Stimulated activated CD8-positive, alpha-beta memory T cell treated with anti-CD3 and anti-CD28 coated beads, Interleukin-7, amount 100 ng/mL, for 24 hours (primary cell): ENCODE measurements at regions not wholly inside any gene's neighbourhood (a gene's known extent, or its start where the extent isn't known, plus 50 kb on each side); places are given as distances from the start of the nearest gene placed in this dataset.
"Not testable (repeated sequence)": the region's sequence is repeated elsewhere in the genome, so short reads cannot be mapped to it uniquely, and the experiment has no call there.

Experiments used
- DNase-seq: peaks from one replicate; pipeline ENCODE4 v3.0.0-alpha.2; 2020; ENCODE audit warnings: low read depth

GRCh38 chr15:46960581-46960980, 756.7 kb upstream of the SEMA6D start:
- DNase-seq = no peak

DNA sequence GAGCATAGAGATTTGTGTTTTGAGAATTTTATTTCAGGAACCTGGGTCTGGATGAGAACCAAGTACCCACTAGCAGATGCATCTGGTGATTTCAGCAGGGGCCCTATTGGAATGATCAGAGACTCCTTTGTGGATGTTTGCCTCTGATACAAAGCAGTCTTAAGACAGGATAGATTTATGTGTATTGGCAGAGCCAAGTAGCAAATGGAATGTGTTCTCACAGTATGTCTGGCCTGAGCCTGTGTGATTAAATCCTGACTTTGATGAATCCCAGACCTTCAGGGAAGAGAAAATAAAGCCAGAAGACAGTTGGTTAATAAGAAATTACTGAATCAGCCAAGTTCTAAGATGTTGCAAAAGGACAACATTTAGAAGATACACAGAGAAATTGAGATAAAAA, 755.5 kb upstream of the SEMA6D start:
- no peak for DNase-seq

- not testable (repeated sequence) for DNase-seq
These were observed 729.2 kb upstream of the SEMA6D start for GRCh38 chr15:46988055-46988454.

DNA sequence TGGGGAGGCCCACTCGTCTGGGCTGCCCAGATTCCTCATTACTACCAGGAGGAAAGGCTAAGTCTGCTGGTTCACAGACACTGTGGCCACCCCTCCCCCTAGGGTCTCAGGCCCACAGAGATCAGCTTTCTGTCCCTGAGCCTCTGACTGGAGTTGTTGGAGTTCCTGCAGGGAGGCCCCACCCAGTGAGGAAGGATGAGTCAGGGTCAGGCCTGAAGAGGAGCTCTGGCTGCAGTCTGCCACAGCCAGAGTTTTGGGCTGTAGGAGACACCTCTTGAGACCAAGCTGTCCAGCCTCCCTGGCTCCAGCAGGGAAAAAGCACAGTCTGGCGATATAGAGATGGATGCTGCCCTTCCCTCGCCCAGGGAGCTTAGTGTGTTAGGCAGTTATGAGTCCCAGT, 720.9 kb upstream of the SEMA6D start:
- no peak for DNase-seq

- no peak for DNase-seq
These were observed 719.8 kb upstream of the SEMA6D start for GRCh38 chr15:46997501-46997900.

DNA sequence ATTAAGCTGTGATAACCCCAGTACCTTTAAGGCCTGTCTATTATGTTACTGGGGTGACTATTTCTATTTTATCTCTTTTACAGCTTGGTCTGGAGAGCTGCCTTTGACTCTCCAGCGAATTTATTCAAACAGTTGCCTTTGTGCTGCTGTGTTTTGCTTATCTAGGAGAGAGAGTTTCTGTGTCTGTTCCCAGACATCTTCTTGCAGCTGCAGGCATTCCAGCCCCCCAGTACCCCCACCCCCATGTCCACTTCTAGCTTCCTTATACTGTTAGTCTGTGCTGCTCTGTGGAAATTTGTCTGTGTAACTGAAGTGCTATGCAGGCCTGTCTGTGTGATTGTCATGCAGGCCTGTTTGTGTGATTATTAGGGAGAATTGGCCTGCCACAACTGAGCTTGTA, 713.7 kb upstream of the SEMA6D start:
- no peak for DNase-seq

DNA sequence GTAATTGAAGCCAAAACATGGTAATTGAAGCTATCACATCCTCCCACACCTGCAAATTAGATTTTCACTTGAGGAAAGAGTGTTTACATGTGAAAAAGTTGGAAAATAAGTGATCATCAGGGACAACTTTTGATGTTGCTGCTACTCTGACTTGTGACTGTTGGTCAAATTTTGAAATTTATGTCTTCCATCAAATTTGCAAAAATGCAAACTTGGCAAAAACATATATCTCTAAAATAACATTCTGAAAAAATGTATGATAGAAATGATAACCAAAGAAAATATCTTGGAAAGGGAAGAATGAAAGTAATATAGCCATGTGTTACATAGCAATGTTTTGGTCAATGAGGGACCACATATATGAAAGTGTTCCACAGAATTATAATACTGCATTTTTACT, 703.9 kb upstream of the SEMA6D start:
- no peak for DNase-seq

GRCh38 chr15:47027322-47027946, 689.9 kb upstream of the SEMA6D start:
- DNase-seq = no peak

DNA sequence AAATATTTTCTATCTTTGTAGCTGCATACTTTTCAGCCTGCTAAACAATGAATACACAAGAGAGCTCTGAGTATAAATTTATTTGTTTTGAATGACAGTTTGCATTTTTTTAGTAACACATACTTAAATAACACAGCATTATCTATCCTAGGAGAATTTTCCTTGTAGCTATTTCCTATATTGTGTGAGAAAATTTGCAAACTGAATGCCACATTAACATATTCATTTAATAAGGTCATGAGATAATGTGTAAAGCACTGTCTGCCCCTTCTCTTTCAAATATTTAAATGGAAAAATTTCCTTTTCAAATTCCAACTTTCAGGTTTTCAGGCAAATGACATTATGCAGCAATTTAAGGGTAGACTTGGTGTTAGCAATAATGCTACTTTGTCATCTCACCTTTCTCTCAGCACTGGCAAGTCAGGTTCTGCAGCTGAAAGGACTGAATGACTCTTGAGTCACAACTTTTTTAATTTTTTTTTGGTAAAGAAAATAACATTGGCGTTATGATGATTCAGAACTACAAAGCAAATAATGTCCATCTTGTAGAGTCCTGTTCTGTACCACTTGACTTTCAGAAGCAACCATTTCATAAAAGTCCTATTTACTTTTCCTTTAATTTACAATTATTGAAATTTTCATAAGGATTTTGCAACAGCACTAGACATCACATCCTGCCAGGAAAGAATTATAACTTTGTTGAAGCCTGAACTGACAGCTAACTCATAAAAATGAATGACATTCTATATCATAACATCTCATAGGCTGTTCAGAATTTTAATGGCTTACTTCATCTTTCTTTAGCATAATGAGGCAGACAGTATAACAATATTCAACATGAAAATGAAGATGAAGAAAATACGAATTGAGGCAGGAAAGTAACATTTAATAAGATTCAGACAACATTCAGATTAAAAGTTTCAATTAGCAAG, 681.6 kb upstream of the SEMA6D start:
- no peak for DNase-seq

GRCh38 chr15:47037003-47037402, 680.3 kb upstream of the SEMA6D start:
- DNase-seq = no peak

- no peak for DNase-seq
These were observed 678.1 kb upstream of the SEMA6D start for GRCh38 chr15:47039225-47039624.

DNA sequence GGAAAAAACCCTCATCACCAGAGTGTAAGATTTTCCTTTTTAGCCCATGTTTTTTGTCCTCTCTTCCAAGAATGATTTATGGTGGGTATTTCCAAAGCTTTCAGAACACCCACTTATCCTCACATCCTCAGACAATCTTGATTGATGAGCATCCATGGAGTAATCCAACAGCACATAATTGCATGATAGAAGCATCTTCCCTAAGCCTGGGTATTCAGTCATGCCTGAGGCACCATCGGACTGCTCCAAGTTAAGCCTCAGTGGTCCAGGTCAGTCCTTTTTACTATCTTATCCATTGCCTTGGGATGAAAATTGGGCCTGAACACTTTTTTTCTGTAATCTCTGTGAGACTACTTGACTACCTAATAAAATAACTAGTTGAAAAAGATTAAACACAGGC, 676.0 kb upstream of the SEMA6D start:
- DNase-seq = no peak

- not testable (repeated sequence) for DNase-seq
These were observed 669.3 kb upstream of the SEMA6D start for GRCh38 chr15:47047981-47048380.

DNA sequence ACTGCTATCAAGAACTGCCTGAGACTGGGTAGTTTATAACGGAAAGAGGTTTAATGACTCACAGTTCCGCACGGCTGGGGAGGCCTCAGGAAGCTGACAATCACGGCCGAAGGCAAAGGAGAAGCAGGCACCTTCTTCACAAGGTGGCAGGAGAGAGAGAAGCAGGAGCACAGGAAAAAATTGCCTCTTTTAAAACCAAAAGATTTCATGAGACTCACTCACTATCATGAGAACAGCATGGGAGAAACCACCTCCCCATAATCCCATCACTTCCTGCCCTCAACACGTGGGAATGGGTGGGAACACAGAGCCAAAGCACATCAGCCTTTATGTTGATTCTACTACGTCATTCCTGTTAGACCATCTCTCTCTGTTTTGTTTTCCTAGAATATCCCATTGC, 650.9 kb upstream of the SEMA6D start:
- DNase-seq = no peak

GRCh38 chr15:47077846-47078245, 639.5 kb upstream of the SEMA6D start:
- not testable (repeated sequence) for DNase-seq

DNA sequence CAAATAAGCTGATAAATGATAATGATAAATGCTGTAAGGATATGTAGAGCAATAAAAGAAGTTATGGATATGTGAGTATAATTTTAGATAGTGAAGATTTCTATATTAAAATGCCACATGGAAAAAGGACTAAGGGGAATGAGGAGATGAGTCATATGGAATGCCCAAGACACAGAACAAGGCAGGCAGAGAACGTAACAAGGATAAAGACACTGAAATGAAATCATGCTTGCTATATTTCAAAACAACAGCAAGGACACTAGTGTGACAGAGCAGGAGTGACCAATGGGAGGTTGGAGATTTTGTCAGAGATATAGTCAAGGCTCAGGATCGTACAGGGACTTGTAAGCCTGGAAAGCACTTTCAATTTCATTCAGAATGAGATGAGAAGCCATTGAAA, 621.5 kb upstream of the SEMA6D start:
- DNase-seq = no peak

GRCh38 chr15:47098526-47098925, 618.8 kb upstream of the SEMA6D start:
- DNase-seq = not testable (repeated sequence)

GRCh38 chr15:47099801-47100200, 617.5 kb upstream of the SEMA6D start:
- not testable (repeated sequence) for DNase-seq

- not testable (repeated sequence) for DNase-seq
These were observed 608.5 kb upstream of the SEMA6D start for GRCh38 chr15:47108800-47109199.

- DNase-seq = no peak
These were observed 600.6 kb upstream of the SEMA6D start for GRCh38 chr15:47116698-47117097.

- no peak for DNase-seq
These were observed 598.0 kb upstream of the SEMA6D start for GRCh38 chr15:47119349-47119748.

- no peak for DNase-seq
These were observed 592.7 kb upstream of the SEMA6D start for GRCh38 chr15:47124430-47125102.

DNA sequence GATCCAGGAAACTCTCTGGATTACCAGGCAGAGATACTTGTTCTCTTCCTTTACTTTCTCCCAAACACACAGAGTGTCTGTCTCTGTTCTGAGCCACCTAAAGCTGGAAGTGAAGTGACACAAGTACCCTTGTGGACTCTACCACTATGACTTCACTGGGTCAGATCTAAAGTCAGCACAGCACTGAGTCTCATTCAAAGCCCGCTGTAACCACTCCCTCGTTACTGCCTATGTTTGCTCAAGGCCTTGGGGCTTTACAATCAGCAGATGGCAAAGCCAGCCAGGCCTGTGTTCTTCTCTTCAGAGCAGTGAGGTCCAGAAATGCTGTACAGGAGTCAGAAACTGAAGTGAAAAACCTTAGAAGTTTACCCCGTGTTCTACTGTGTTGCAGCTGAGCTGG, 588.3 kb upstream of the SEMA6D start:
- no peak for DNase-seq
